Heart right ventricle (tissue), 16 donors: ENCODE measurements at regions not wholly inside any gene's neighbourhood (a gene's known extent, or its start where the extent isn't known, plus 50 kb on each side); places are given as distances from the start of the nearest gene placed in this dataset.

Source experiments
- ATAC-seq, 8 donors: fragments of 200-7000 bp; cut with Tn5 transposase; one replicate each; pipeline ENCODE4 v1.9.1; 2020; ENCODE audit warnings: mild to moderate bottlenecking in 8 of 8, moderate library complexity in 8 of 8, moderate number of reproducible peaks in 1 of 8
- DNase-seq, 2 donors: peaks; one replicate each; pipeline ENCODE4 v3.0.0-alpha.2; 2020
- H3K27ac ChIP-seq, 10 donors: fragments of 200-600 bp; sonication (generic) in 2 of 10; one replicate each; pipeline versions ENCODE4 v1.5.0 to v1.8.0; 2020 to 2022; ENCODE audit warnings: mild to moderate bottlenecking in 3 of 10
- H3K27me3 ChIP-seq, 7 donors: fragments of 200-600 bp; one replicate each; pipeline ENCODE4 v1.8.0; 2021 to 2022; ENCODE audit warnings: mild to moderate bottlenecking in 2 of 7
- H3K36me3 ChIP-seq, 9 donors: fragments of 200-600 bp; sonication (generic) in 1 of 9; one replicate each; pipeline versions ENCODE4 v1.5.0 to v1.8.0; 2020 to 2022; ENCODE audit warnings: mild to moderate bottlenecking in 2 of 9
- H3K4me1 ChIP-seq, 9 donors: fragments of 200-600 bp; sonication (generic) in 1 of 9; one replicate each; pipeline versions ENCODE4 v1.5.0 to v1.8.0; 2020 to 2022; ENCODE audit warnings: mild to moderate bottlenecking in 4 of 9
- H3K4me3 ChIP-seq, 10 donors: fragments of 200-600 bp; sonication (generic) in 2 of 10; one replicate each; pipeline versions ENCODE4 v1.5.0 to v1.8.0; 2020 to 2022; ENCODE audit warnings: mild to moderate bottlenecking in 7 of 10, moderate library complexity in 2 of 10
- H3K9me3 ChIP-seq, 11 donors: fragments of 200-600 bp in 10 of 11; sonication (generic) in 2 of 11; one replicate each; pipeline versions ENCODE4 v1.5.0 to v1.8.0; 2013 to 2022; ENCODE audit warnings: mild to moderate bottlenecking in 2 of 11, control low read depth in 1 of 11, moderate library complexity in 1 of 11
- WGBS, 2 donors: extraction: QIAGEN DNeasy Blood & Tissue Kit; methylation state at CpG; one replicate each; pipeline ENCODE4 v1.1.7; 2013; ENCODE audit warnings: inconsistent platforms in 1 of 2; 5-methylcytosine and 5-hydroxymethylcytosine counted together
- intact Hi-C, 10 donors: fragments of 100-400 bp; cut with DNase I; formaldehyde crosslinking; loops; one replicate each; pipeline versions ENCODE4 v1.11.1 to v1.14.2; 2022
- TF ChIP-seq, protein P1 (sequence below), 9 donors: fragments of 200-600 bp; sonication (generic) in 2 of 9; IDR thresholded peaks; one replicate each; pipeline versions ENCODE4 v1.5.0 to v1.8.0; 2021 to 2022; ENCODE audit warnings: antibody characterized with exemption in 9 of 9, mild to moderate bottlenecking in 5 of 9, moderate library complexity in 1 of 9
- donor health status: Arrhythmogenic right ventricular cardiomyopathy.
- donor health status: ischemic (EF 13 %, LVEDD 7.1; RV severe dilation, severe dysfunction).
- donor health status: healthy with polysubstance abuse.
- donor health status: DM: no; HTN: yes; CAD: no.
- donor health status: DM: no; HTN: no; CAD: no.
- donor health status: ischemic (EF 25% LVEDD 6.9; RV normal size, moderate dysfunction).
- donor health status: ischemic (EF 25% LVEDD 5.7; RV mildly dilated, moderate dysfunction).
- donor health status: healthy.
- donor health status: DM: yes; HTN: yes; CAD: no.
- donor health status: Ischemic cardiomyopathy.
- donor health status: ischemic (EF 35%, LVEDD 5.7; RV mildly dilated, moderate dysfunction).
- donor health status: nonischemic (EF 11% LVEDD 7.7; RV severe dilation, severe dysfunction).
- donor health status: DM: yes; HTN: yes; CAD: no.
- donor health status: PGD.
- donor health status: ischemic (EF 29% LVEDD 5.4; RV normal size, mild dysfunction).
- donor health status: nonischemic (EF 23%, LVEDD 6.1; RV moderate dilation, normal function).

DNA sequence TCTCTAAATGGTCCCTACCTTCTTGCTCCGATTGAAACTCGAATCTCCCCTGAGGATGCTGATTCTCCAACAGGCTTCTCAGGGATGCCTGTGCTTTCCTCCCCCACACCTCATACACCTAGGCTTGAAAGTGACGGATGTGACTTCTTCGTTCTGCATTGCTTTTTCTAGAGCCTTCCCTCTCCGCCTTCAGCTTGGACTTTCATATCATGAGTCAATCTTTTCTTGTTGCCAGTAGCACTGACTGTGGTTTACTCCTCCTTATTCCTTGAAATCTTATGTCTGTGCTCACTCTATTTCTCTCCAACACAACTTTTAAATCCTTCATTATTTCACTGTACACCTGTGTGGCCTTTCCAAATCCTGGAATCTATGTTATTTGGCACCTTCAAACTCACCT lies 451.4 kb downstream of the TMX3 start:
- TF ChIP-seq, protein P1, sequence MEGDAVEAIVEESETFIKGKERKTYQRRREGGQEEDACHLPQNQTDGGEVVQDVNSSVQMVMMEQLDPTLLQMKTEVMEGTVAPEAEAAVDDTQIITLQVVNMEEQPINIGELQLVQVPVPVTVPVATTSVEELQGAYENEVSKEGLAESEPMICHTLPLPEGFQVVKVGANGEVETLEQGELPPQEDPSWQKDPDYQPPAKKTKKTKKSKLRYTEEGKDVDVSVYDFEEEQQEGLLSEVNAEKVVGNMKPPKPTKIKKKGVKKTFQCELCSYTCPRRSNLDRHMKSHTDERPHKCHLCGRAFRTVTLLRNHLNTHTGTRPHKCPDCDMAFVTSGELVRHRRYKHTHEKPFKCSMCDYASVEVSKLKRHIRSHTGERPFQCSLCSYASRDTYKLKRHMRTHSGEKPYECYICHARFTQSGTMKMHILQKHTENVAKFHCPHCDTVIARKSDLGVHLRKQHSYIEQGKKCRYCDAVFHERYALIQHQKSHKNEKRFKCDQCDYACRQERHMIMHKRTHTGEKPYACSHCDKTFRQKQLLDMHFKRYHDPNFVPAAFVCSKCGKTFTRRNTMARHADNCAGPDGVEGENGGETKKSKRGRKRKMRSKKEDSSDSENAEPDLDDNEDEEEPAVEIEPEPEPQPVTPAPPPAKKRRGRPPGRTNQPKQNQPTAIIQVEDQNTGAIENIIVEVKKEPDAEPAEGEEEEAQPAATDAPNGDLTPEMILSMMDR (IDR thresholded peaks at IDR 0.05), result no peak
- H3K27me3 ChIP-seq, result no peaks in the 10 kb centered on the region
- ATAC-seq (no peak), DNase-seq (no peak)
- H3K4me3 ChIP-seq, result no peak overlapping the region
- no peak overlapping the region for H3K27ac ChIP-seq
- no peaks in the 10 kb centered on the region for H3K4me1 ChIP-seq
- H3K9me3 ChIP-seq, result no peaks in the 10 kb centered on the region
- intact Hi-C loops, result no loop called here
- H3K36me3 ChIP-seq, result no peaks in the 10 kb centered on the region
- 84 to 90% methylated on average over 5 of the region's 5 CpGs for WGBS, 2 donors

DNA sequence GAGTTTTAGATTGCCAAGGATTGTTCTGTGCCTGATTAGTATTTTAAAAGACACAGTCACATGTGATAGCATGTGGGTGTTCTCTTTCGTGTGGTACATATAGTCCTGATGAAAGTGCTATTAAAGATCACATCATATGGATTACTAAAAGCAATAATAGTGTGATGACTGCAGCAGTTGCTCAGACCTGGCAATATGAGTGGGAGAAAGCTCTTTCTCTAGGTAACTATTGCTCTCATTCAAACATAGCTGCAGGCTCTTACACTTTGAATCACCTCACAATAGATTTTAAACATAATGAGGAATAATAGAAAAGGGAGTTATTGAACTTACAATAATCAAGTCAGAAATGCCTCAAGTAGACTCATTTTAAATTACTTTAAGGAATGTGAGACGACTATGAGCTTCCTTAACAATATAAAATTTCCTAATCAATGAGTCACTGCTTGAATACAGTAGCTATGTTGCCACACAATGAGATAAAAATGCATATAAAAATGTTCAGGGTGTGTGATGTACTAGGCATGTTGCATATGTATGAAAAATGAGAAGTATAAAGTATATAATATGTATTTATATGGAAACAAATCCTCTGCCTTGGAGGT lies 452.1 kb downstream of the TMX3 start:
- no peaks in the 10 kb centered on the region for H3K36me3 ChIP-seq
- WGBS, 2 donors, result 59 to 73% methylated on average over 2 of the region's 2 CpGs
- no peaks in the 10 kb centered on the region for H3K27me3 ChIP-seq
- H3K9me3 ChIP-seq, result no peaks in the 10 kb centered on the region
- no peak overlapping the region for H3K4me3 ChIP-seq
- no peak overlapping the region for H3K27ac ChIP-seq
- ATAC-seq, result no peak
- H3K4me1 ChIP-seq, result no peaks in the 10 kb centered on the region
- DNase-seq, result no peak
- intact Hi-C loops, result no loop called here
- TF ChIP-seq, protein P1 (IDR thresholded peaks at IDR 0.05), result no peak

- Histone ChIP-seq H3K4me1 (no peaks in the 10 kb centered on the region), H3K4me3 (no peak overlapping the region), H3K9me3 (peaks cover 0 to 10% (median 0%) of the 10 kb centered on the region in 11 donors), H3K36me3 (no peaks in the 10 kb centered on the region), H3K27me3 (no peaks in the 10 kb centered on the region), H3K27ac (no peak overlapping the region)
- no peak for DNase-seq
- ATAC-seq, result no peak
- TF ChIP-seq, protein P1 (IDR thresholded peaks at IDR 0.05), result no peak
- intact Hi-C loops, result loop anchor here in 1 of 10 donors (10.0 kb wide), 1 partner anchor 62 kb away; no protein-coding TSS in a partner anchor
- WGBS, 2 donors, result 65 to 68% methylated on average over 3 of the region's 3 CpGs
These were observed 458.4 kb downstream of the TMX3 start for GRCh38 chr18:68256418-68257067.

- TF ChIP-seq, protein P1 (IDR thresholded peaks at IDR 0.05), result no peak
- Histone ChIP-seq H3K9me3 (peaks cover 0 to 17% (median 0%) of the 10 kb centered on the region in 11 donors), H3K27me3 (no peaks in the 10 kb centered on the region), H3K27ac (no peak overlapping the region), H3K36me3 (no peaks in the 10 kb centered on the region), H3K4me3 (no peak overlapping the region), H3K4me1 (no peaks in the 10 kb centered on the region)
- WGBS, 2 donors, result 42 to 45% methylated on average over 2 of the region's 2 CpGs
- intact Hi-C loops, result no loop called here
- ATAC-seq (no peak), DNase-seq (no peak)
These were observed 470.1 kb downstream of the TMX3 start for GRCh38 chr18:68244786-68245185.
